Endothelial cell of umbilical vein (primary cell): ENCODE measurements at regions not wholly inside any gene's neighbourhood (a gene's known extent, or its start where the extent isn't known, plus 50 kb on each side); places are given as distances from the start of the nearest gene placed in this dataset.

ENCODE experiments used
- BruUV-seq: library from RNA; stranded (reverse); fragments of 400-500 nt; replicated peaks from 2 replicates; lab custom pipeline; 2021; lab: Mats Ljungman, UMichigan
- CTCF ChIA-PET: fragments of 300-600, 350-600 bp; sonication (Branson Sonifier 250); formaldehyde crosslinking; loops from one replicate; lab custom pipeline; 2021; ENCODE audit warnings: antibody characterized with exemption, inconsistent platforms; lab: Charles Lee
- POLR2A ChIA-PET: fragments of 300-600, 350-600 bp; sonication (Branson Sonifier 250); formaldehyde crosslinking; loops from one replicate; lab custom pipeline; 2021; ENCODE audit warnings: antibody characterized with exemption, inconsistent platforms; lab: Charles Lee
- DNase-seq: peaks from one replicate; pipeline ENCODE4 v3.0.0-alpha.2; 2011; ENCODE audit warnings: low read depth, low spot score
- FAIRE-seq: peaks from 2 replicates; lab custom pipeline; 2011; peaks lifted over from hg19 to GRCh38; lab: Jason Lieb, UNC
- H2AFZ ChIP-seq: 2 replicates; pipeline ENCODE4 v1.6.0; 2012; ENCODE audit warnings: low read depth, low read length, control low read depth, inconsistent platforms
- H3K27ac ChIP-seq: 2 replicates; pipeline ENCODE4 v1.5.1; 2011; ENCODE audit warnings: low read depth, mild to moderate bottlenecking, control low read depth, low read length, moderate library complexity; ENCODE audit not compliant: insufficient read depth
- H3K27me3 ChIP-seq, 2 experiments: 2 replicates each; pipeline versions ENCODE4 v1.6.0 to v1.6.1; 2011; ENCODE audit warnings: low read length in 2 of 2, mixed read lengths in 1 of 2; ENCODE audit not compliant: control insufficient read depth in 2 of 2, insufficient read depth in 2 of 2
- H3K36me3 ChIP-seq, 2 experiments: 2 replicates in 1 of 2; 3 replicates in 1 of 2; pipeline ENCODE4 v1.5.1; 2011; ENCODE audit warnings: low read length in 2 of 2, mild to moderate bottlenecking in 1 of 2, moderate library complexity in 1 of 2; ENCODE audit not compliant: control insufficient read depth in 2 of 2, insufficient read depth in 2 of 2; ENCODE audit errors: extremely low read depth in 1 of 2
- H3K4me1 ChIP-seq: 3 replicates; pipeline ENCODE4 v1.5.1; 2011; ENCODE audit warnings: mild to moderate bottlenecking, low read length; ENCODE audit not compliant: control insufficient read depth, insufficient read depth; ENCODE audit errors: extremely low read depth
- H3K4me2 ChIP-seq: 2 replicates; pipeline ENCODE4 v1.6.1; 2011; ENCODE audit warnings: low read length, control low read depth, mixed read lengths; ENCODE audit not compliant: insufficient read depth
- H3K4me3 ChIP-seq, 3 experiments: fragments of 200-600 bp in 1 of 3; sonication (generic), shearing (Covaris generic) in 1 of 3; replicated peaks in 1 of 3; 2 replicates each; pipeline ENCODE4 v1.5.1; 2011 to 2016; ENCODE audit warnings: control low read depth in 3 of 3, low read length in 3 of 3, mild to moderate bottlenecking in 2 of 3, inconsistent platforms in 1 of 3, low read depth in 1 of 3, moderate library complexity in 1 of 3; ENCODE audit not compliant: insufficient read depth in 1 of 3
- H3K79me2 ChIP-seq: 2 replicates; pipeline ENCODE4 v1.6.0; 2012; ENCODE audit warnings: low read length, inconsistent platforms; ENCODE audit not compliant: control insufficient read depth, insufficient read depth
- H3K9ac ChIP-seq: replicated peaks from 2 replicates; pipeline ENCODE3; 2011; ENCODE audit warnings: low read length, control low read depth; ENCODE audit not compliant: insufficient read depth; ENCODE audit errors: extremely low read depth
- H3K9me1 ChIP-seq: replicated peaks from 3 replicates; pipeline ENCODE4 v1.6.0; 2011; ENCODE audit warnings: mild to moderate bottlenecking, low read length; ENCODE audit not compliant: control insufficient read depth, insufficient read depth; ENCODE audit errors: extremely low read depth
- H3K9me3 ChIP-seq: replicated peaks from 2 replicates; pipeline ENCODE4 v1.5.1; 2012; ENCODE audit warnings: low read length, inconsistent platforms; ENCODE audit not compliant: control insufficient read depth, insufficient read depth
- H4K20me1 ChIP-seq: replicated peaks from 2 replicates; pipeline ENCODE3; 2011; ENCODE audit warnings: mild to moderate bottlenecking, low read length; ENCODE audit not compliant: control insufficient read depth, insufficient read depth; ENCODE audit errors: extremely low read depth
- CTCF ChIP-seq, 2 donors: IDR thresholded peaks; 1 replicate in 1 of 2; 2 replicates in 1 of 2; pipeline ENCODE4 v1.5.1; 2011; ENCODE audit warnings: low read length in 2 of 2, mild to moderate bottlenecking in 2 of 2, moderate library complexity in 2 of 2, control low read depth in 1 of 2, inconsistent platforms in 1 of 2, low read depth in 1 of 2; ENCODE audit not compliant: insufficient read depth in 1 of 2; ENCODE audit errors: extremely low read depth in 1 of 2
- EZH2 ChIP-seq: IDR thresholded peaks from 2 replicates; pipeline ENCODE4 v1.6.1; 2012; ENCODE audit warnings: borderline replicate concordance, low read depth, mild to moderate bottlenecking, moderate library complexity, low read length, inconsistent platforms; ENCODE audit not compliant: severe bottlenecking
- FOS ChIP-seq: IDR thresholded peaks from 2 replicates; pipeline ENCODE4 v1.6.1; 2011; ENCODE audit warnings: mild to moderate bottlenecking, low read length, moderate library complexity, borderline replicate concordance; ENCODE audit not compliant: insufficient read depth
- GATA2 ChIP-seq: IDR thresholded peaks from 2 replicates; pipeline ENCODE4 v1.7.0; 2011; ENCODE audit warnings: low read depth, mild to moderate bottlenecking, moderate library complexity, mixed read lengths, low read length; ENCODE audit not compliant: insufficient read length, insufficient read depth
- JUN ChIP-seq: IDR thresholded peaks from 2 replicates; pipeline ENCODE4 v1.6.1; 2011; ENCODE audit warnings: borderline replicate concordance, low read depth; ENCODE audit not compliant: insufficient read length, insufficient read depth
- MAX ChIP-seq: IDR thresholded peaks from 2 replicates; pipeline ENCODE4 v1.6.1; 2011; ENCODE audit not compliant: insufficient read depth, insufficient read length
- MYC ChIP-seq: IDR thresholded peaks from one replicate; pipeline ENCODE4 v1.6.1; 2011; ENCODE audit warnings: mild to moderate bottlenecking, low read depth, low read length
- POLR2A ChIP-seq: IDR thresholded peaks from 2 replicates; pipeline ENCODE4 v1.6.1; 2012; ENCODE audit warnings: low read depth, mild to moderate bottlenecking, control low read depth, low read length
- POLR2AphosphoS5 ChIP-seq: IDR thresholded peaks from 2 replicates; pipeline ENCODE4 v1.6.1; 2012; ENCODE audit warnings: low read depth, mild to moderate bottlenecking, control low read depth, low read length, moderate library complexity; ENCODE audit not compliant: insufficient read depth
- dilution Hi-C: fragments of 300-500 bp; cut with MboI; formaldehyde crosslinking; loops from one replicate; pipeline ENCODE4 v1.15.0; 2019; ENCODE audit warnings: low sequenced_read_pairs; ENCODE audit not compliant: extremely low pct_ligation_motif_present
- intact Hi-C: fragments of 100-400 bp; cut with micrococcal nuclease; formaldehyde crosslinking; loops from one replicate; pipeline ENCODE4 v1.10.0; 2022

- dilution Hi-C loops, result no loop called here
- Histone ChIP-seq H3K9ac (no peak overlapping the region), H3K36me3 (no peaks in the 10 kb centered on the region), H3K27ac (no peak overlapping the region), H3K4me2 (no peak overlapping the region), H3K27me3 (no peaks in the 10 kb centered on the region), H3K4me1 (no peaks in the 10 kb centered on the region), H3K9me1 (no peaks in the 10 kb centered on the region), H3K79me2 (no peaks in the 10 kb centered on the region), H3K4me3 (no peak overlapping the region), H3K9me3 (no peaks in the 10 kb centered on the region), H2AFZ (no peak overlapping the region), H4K20me1 (no peaks in the 10 kb centered on the region)
- BruUV-seq, result no TSS peak
- DNase-seq, result no peak
- FAIRE-seq, result no peak
- TF ChIP-seq JUN (no peak), POLR2A (no peak), CTCF (IDR thresholded peaks at IDR 0.05; ENCODE audit: extremely low read depth in 1 of 2, insufficient read depth in 1 of 2, low read depth in 1 of 2, low read length in 2 of 2) (no peak), MAX (no peak), POLR2AphosphoS5 (no peak), FOS (no peak), EZH2 (no peak), GATA2 (no peak), MYC (no peak)
- ChIA-PET CTCF (no interaction called here), POLR2A (no interaction called here)
- intact Hi-C loops, result no loop called here
These were observed 870.2 kb upstream of the GOT2 start for GRCh38 chr16:59604354-59604753.
